GM18868 (cell line): ENCODE measurements at regions not wholly inside any gene's neighbourhood (a gene's known extent, or its start where the extent isn't known, plus 50 kb on each side); places are given as distances from the start of the nearest gene placed in this dataset.

Experiments used
- ATAC-seq: cut with Tn5 transposase; IDR thresholded peaks from one replicate; pipeline ENCODE4 v1.9.1; 2021; ENCODE audit warnings: mild to moderate bottlenecking, moderate library complexity; ENCODE audit not compliant: unreplicated experiment

DNA sequence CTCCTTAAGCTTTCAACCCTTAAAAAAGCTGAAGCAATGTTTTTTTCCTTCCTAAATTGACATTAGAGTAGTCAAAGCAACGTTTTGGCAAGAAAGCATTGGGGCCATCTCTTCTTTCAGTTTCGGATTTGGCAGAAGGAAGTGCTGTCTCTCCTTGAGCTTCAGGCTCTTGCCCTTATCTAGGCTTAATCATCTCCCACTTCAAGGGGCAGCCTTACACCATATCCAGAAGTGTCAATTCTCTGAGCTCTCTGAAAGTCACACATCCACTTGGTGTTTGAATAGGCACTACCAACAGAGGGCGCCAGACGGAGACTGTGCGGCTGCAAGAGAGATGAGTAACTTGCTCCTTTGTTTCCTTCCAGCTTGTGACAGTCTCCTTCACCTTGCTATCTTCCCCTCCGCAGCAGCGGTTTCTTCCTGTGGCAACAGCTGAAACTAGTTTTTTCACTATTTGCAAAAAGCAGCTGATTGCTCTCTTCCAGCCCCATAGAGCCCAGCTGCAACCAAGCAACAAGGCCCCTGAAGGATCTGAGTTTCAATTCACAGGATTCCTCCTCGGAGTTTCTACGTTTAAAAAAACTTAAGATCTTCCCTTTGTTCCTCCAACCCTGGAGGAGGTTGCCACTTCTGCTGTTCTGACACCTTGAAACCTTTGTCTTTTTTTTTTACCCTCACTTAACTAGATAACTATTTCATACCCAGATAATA lies 147.0 kb upstream of the SLCO3A1 start:
- ATAC-seq, result peak; percentile 75

GRCh38 chr15:91710080-91710698 lies 143.3 kb upstream of the SLCO3A1 start:
- no peak for ATAC-seq

- ATAC-seq, result no peak
Observed at GRCh38 chr15:91711384-91712033, 142.0 kb upstream of the SLCO3A1 start.

DNA sequence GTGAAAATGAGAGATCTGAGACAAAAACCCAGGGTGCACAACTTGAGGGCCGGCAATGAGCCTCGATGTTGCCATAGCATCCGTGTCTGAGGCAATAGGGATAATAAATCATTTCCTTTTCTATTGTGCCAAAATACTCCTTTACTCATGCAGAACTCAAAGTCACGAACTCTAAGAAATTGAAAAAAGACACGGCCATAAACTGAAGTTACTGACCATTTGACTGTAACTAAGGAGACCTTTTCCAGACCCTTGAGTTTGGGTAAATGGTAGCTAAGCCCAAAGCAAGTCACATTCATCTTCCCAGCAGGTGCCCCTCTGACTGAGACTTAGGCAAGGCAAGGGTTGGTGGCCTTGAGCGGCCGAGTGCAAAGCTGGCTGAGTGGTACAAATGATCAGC lies 141.2 kb upstream of the SLCO3A1 start:
- no peak for ATAC-seq

- ATAC-seq, result no peak
Observed at GRCh38 chr15:91716536-91716935, 137.0 kb upstream of the SLCO3A1 start.

DNA sequence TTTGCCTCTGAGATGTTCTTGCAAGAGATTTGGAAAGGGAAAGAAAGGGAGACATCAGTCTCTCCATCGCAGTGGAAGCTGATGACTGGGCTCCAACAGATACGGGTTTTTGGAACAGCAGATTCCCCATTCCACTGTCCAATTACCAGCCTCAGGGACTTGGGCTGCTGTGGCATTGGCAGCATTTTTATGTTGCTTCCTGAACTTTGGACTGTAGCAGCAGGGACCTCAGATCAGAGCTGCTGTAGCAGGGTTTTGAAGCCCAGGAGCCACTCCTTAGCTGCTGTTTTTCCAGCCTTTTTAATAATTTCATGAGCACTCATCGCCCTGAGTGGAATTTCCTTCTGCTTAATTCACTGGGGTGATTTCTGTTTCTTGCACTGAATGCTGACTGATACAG lies 135.7 kb upstream of the SLCO3A1 start:
- ATAC-seq, result no peak

- ATAC-seq, result no peak
Observed at GRCh38 chr15:91723959-91724358, 129.5 kb upstream of the SLCO3A1 start.

GRCh38 chr15:91733661-91734060 lies 119.8 kb upstream of the SLCO3A1 start:
- ATAC-seq, result no peak

- ATAC-seq, result no peak
Observed at GRCh38 chr15:91737151-91737818, 116.2 kb upstream of the SLCO3A1 start.

- no peak for ATAC-seq
Observed at GRCh38 chr15:91741986-91742385, 111.5 kb upstream of the SLCO3A1 start.

GRCh38 chr15:91751611-91752010 lies 101.9 kb upstream of the SLCO3A1 start:
- no peak for ATAC-seq

- no peak for ATAC-seq
Observed at GRCh38 chr15:91752081-91752785, 101.3 kb upstream of the SLCO3A1 start.

DNA sequence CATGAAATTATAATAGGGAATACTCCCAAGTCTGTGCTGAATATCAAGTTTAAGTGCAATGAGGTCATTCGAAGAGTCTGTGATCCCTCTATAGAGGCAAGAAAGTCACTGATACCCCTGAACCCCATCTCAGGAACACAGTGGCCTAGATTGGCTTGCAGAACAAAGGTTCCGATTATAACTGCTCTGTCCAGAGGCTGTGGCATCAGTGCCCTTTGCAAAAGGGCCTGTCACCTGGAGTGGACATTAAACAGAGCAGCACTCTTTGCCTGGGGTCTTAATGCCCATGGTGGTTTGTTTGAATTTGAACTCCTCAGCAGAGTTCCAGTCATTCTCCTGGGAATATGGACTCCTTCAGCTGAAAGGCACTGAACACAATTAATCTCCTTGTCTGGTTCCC lies 93.9 kb upstream of the SLCO3A1 start:
- ATAC-seq, result no peak

- no peak for ATAC-seq
Observed at GRCh38 chr15:91765660-91766059, 87.8 kb upstream of the SLCO3A1 start.

DNA sequence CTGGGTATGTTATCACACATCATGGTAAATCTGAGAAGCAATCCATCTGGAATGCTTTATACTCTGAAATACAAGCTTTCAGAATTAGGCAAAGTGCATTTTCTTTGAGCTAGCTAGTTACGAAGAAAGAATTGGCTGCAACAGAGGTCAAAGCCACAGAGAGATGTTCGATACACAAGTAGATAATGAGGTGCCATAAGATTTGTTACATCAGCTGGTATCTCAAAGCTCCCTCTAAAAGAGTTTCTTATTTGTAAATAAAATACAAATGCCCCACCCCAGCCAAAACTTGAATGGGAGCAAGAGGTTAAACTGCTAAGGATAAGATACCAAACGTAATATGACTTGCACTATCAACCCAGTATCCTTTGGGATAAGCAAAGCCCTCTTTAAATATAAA lies 84.0 kb upstream of the SLCO3A1 start:
- no peak for ATAC-seq

DNA sequence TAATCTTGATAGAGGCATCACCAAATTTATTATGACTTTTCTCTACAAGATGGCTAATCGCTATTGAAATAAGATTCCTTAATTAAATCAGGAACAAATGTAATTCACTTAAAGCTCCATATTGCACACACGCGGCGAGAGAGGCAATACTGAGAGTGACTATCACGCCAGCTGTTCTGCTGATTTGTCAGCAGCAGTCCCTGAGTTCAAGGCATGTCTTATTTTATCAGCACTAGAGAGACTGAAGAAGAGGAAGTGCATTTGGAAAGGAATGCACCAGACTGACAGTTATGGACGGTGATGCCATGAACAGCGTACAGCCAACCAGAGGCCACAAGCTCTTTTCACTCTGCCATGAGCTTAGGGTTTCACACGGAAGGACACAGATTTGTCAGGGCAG lies 83.6 kb upstream of the SLCO3A1 start:
- ATAC-seq, result no peak

DNA sequence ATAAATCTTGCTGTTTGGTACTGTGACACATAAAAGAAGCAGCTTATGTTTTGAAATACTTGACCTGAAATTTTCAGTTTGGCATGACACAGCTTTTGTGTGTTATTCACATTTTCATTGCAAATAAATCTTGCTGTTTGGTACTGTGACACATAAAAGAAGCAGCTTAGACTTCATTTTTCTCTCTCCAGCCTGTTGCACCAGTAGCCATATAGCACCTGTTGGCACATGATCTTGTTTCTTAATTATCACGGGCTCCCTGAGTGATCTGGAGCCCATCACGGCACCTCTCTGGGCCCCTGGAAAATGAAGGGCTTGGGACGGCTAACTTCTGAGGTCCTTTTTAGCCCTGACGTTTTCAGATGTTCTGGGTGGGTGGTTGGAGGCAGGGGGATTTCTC lies 77.4 kb upstream of the SLCO3A1 start:
- no peak for ATAC-seq

DNA sequence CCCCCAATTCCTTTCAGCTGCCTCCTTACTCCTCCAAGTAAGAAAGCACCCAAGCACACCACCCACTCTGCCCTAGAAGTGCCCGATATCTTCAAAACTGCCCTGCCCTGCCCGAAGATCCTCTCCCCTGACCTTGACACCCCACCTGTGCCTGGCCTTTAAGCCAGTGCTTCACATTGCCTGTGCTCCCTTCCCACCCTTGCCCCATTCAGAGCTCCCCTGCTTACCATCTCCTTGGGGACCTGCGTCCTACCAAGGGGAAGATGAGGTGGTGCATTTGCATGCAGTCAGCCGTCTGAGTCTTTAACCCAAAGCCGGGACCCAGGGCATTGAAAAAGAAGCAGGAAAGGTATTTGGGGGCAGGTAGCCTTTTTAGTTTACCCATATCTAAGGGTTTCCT lies 73.5 kb upstream of the SLCO3A1 start:
- ATAC-seq, result no peak

DNA sequence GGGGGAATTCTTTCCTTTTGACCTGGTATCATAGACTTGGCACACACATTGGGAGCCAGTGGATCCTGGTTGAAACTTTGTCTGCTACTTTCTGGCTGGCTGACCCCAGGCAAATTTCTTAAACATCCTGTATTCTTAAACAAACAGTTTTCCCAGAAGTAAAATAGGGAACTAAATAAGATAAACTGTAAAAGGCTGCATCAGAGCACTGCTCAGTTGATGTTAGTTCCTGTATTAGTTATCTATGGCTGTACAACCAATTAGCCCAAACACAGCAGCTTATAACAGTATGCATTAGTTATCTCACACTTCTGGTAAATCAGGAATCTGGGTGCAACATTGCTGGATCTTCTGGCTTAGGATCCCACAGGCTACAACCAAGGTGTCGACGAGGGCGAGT lies 73.1 kb upstream of the SLCO3A1 start:
- ATAC-seq, result no peak

- no peak for ATAC-seq
Observed at GRCh38 chr15:91782221-91782620, 71.3 kb upstream of the SLCO3A1 start.

- ATAC-seq, result no peak
Observed at GRCh38 chr15:91783008-91783407, 70.5 kb upstream of the SLCO3A1 start.
